LNCAP (cell line): ENCODE measurements at regions not wholly inside any gene's neighbourhood (a gene's known extent, or its start where the extent isn't known, plus 50 kb on each side); places are given as distances from the start of the nearest gene placed in this dataset.

Experiments used
- CTCF ChIP-seq: fragments of 450-650 bp; IDR thresholded peaks from 2 replicates; pipeline ENCODE4 v1.5.1; 2017; ENCODE audit warnings: mild to moderate bottlenecking

GRCh38 chr13:61253105-61253877 is 162.4 kb downstream of the PCDH20 start:
- TF ChIP-seq CTCF: no peak

GRCh38 chr13:61252213-61252612 is 163.4 kb downstream of the PCDH20 start:
- TF ChIP-seq CTCF: no peak

GRCh38 chr13:61247149-61247936 is 168.3 kb downstream of the PCDH20 start:
- TF ChIP-seq CTCF: no peak

GRCh38 chr13:61246351-61246750 is 169.3 kb downstream of the PCDH20 start:
- TF ChIP-seq CTCF: no peak

GRCh38 chr13:61215601-61216000 is 200.0 kb downstream of the PCDH20 start:
- TF ChIP-seq CTCF: no peak

- TF ChIP-seq CTCF: no peak
These were observed 200.5 kb downstream of the PCDH20 start for GRCh38 chr13:61215116-61215515.

- TF ChIP-seq CTCF: no peak
These were observed 201.1 kb downstream of the PCDH20 start for GRCh38 chr13:61214551-61214950.
